Activated CD8-positive, alpha-beta memory T cell treated with anti-CD3 and anti-CD28 coated beads for 1 hour (primary cell): ENCODE measurements at regions not wholly inside any gene's neighbourhood (a gene's known extent, or its start where the extent isn't known, plus 50 kb on each side); places are given as distances from the start of the nearest gene placed in this dataset.
"Not testable (repeated sequence)": the region's sequence is repeated elsewhere in the genome, so short reads cannot be mapped to it uniquely, and the experiment has no call there.

Experiments used
- DNase-seq, 2 donors: peaks; one replicate each; pipeline ENCODE4 v3.0.0-alpha.2; 2020; ENCODE audit warnings: low read depth in 1 of 2; ENCODE audit errors: extremely low read depth in 1 of 2

GRCh38 chr16:29173371-29174305, 188.8 kb downstream of the LAT start:
- not testable (repeated sequence) for DNase-seq

GRCh38 chr16:29172098-29172724, 187.4 kb downstream of the LAT start:
- not testable (repeated sequence) for DNase-seq

- not testable (repeated sequence) for DNase-seq
Measured at GRCh38 chr16:29171296-29171695, 186.4 kb downstream of the LAT start.

- DNase-seq = not testable (repeated sequence)
Measured at GRCh38 chr16:29170393-29171119, 185.7 kb downstream of the LAT start.

- DNase-seq = not testable (repeated sequence)
Measured at GRCh38 chr16:29169295-29169994, 184.6 kb downstream of the LAT start.

GRCh38 chr16:29168515-29169259, 183.8 kb downstream of the LAT start:
- DNase-seq = not testable (repeated sequence)

- not testable (repeated sequence) for DNase-seq
Measured at GRCh38 chr16:29164442-29165089, 179.7 kb downstream of the LAT start.

GRCh38 chr16:29160171-29160570, 175.3 kb downstream of the LAT start:
- not testable (repeated sequence) for DNase-seq

- DNase-seq = not testable (repeated sequence)
Measured at GRCh38 chr16:29159603-29160002, 174.8 kb downstream of the LAT start.

- no peak for DNase-seq
Measured at GRCh38 chr16:29158785-29159184, 173.9 kb downstream of the LAT start.

GRCh38 chr16:29158031-29158784, 173.4 kb downstream of the LAT start:
- not testable (repeated sequence) for DNase-seq

GRCh38 chr16:29157051-29157923, 172.4 kb downstream of the LAT start:
- not testable (repeated sequence) for DNase-seq

GRCh38 chr16:29156511-29156910, 171.7 kb downstream of the LAT start:
- DNase-seq = no peak

GRCh38 chr16:29155866-29156200, 171.0 kb downstream of the LAT start:
- not testable (repeated sequence) for DNase-seq

- DNase-seq = not testable (repeated sequence)
Measured at GRCh38 chr16:29155131-29155865, 170.4 kb downstream of the LAT start.

- DNase-seq = no peak
Measured at GRCh38 chr16:29154676-29155121, 169.8 kb downstream of the LAT start.

- no peak for DNase-seq
Measured at GRCh38 chr16:29154088-29154487, 169.2 kb downstream of the LAT start.
